GM23338 (cell line): ENCODE measurements at regions not wholly inside any gene's neighbourhood (a gene's known extent, or its start where the extent isn't known, plus 50 kb on each side); places are given as distances from the start of the nearest gene placed in this dataset.

Experiments
- ATAC-seq: fragments of 200-7000 bp; cut with Tn5 transposase; 3 replicates; pipeline ENCODE4 v1.9.1; 2020
- DNase-seq: peaks from one replicate; pipeline ENCODE4 v3.0.0-alpha.2; 2015; ENCODE audit warnings: low spot score
- H2AFZ ChIP-seq: fragments of 200-600 bp; sonication (generic); 2 replicates; pipeline ENCODE4 v1.8.0; 2016; ENCODE audit warnings: antibody characterized with exemption, mild to moderate bottlenecking, moderate library complexity
- H3F3A ChIP-seq: fragments of 200-600 bp; sonication (generic); replicated peaks from 2 replicates; pipeline ENCODE4 v1.8.0; 2017; ENCODE audit warnings: antibody characterized with exemption, mixed run types, low read depth
- H3K27ac ChIP-seq: fragments of 200-600 bp; sonication (generic); 2 replicates; pipeline ENCODE4 v1.6.1; 2016; ENCODE audit warnings: low read depth
- H3K27me3 ChIP-seq: fragments of 200-600 bp; sonication (generic); 2 replicates; pipeline ENCODE4 v1.8.0; 2016; ENCODE audit warnings: mild to moderate bottlenecking, mixed run types, moderate library complexity; ENCODE audit not compliant: insufficient read depth
- H3K36me3 ChIP-seq: fragments of 200-600 bp; sonication (generic); 2 replicates; pipeline ENCODE4 v1.8.0; 2016; ENCODE audit warnings: mild to moderate bottlenecking; ENCODE audit not compliant: insufficient read depth
- H3K4me1 ChIP-seq: fragments of 200-600 bp; sonication (generic); 2 replicates; pipeline ENCODE4 v1.8.0; 2016; ENCODE audit warnings: mild to moderate bottlenecking, moderate library complexity; ENCODE audit not compliant: insufficient read depth
- H3K4me2 ChIP-seq: fragments of 200-600 bp; sonication (generic); 2 replicates; pipeline ENCODE4 v1.7.1; 2017; ENCODE audit warnings: mixed run types
- H3K4me3 ChIP-seq: fragments of 200-600 bp; sonication (generic); 2 replicates; pipeline ENCODE4 v1.6.1; 2016; ENCODE audit warnings: mixed run types
- H3K79me2 ChIP-seq: fragments of 200-600 bp; sonication (generic); replicated peaks from 2 replicates; pipeline ENCODE4 v1.8.0; 2017; ENCODE audit warnings: mild to moderate bottlenecking; ENCODE audit not compliant: insufficient read depth
- H3K9me2 ChIP-seq: fragments of 200-600 bp; sonication (generic); 2 replicates; pipeline ENCODE4 v1.8.0; 2017; ENCODE audit not compliant: insufficient read depth
- H4K20me1 ChIP-seq: fragments of 200-600 bp; sonication (generic); replicated peaks from 2 replicates; pipeline ENCODE4 v1.8.0; 2017; ENCODE audit warnings: mild to moderate bottlenecking; ENCODE audit not compliant: insufficient read depth
- H3K27ac Mint-ChIP-seq: 2 replicates; pipeline ENCODE4 v1.8.0; 2020; ENCODE audit warnings: inconsistent platforms, mild to moderate bottlenecking, moderate library complexity, mixed read lengths
- H3K27me3 Mint-ChIP-seq: 3 replicates; pipeline ENCODE4 v1.8.0; 2022; ENCODE audit warnings: low read depth, mild to moderate bottlenecking, moderate library complexity, mixed read lengths, inconsistent platforms; ENCODE audit not compliant: insufficient read depth, poor library complexity
- H3K36me3 Mint-ChIP-seq: 3 replicates; pipeline ENCODE4 v1.8.0; 2021; ENCODE audit warnings: low read depth, mild to moderate bottlenecking, inconsistent platforms, moderate library complexity, mixed read lengths
- H3K4me1 Mint-ChIP-seq: 3 replicates; pipeline ENCODE4 v1.8.0; 2020; ENCODE audit warnings: mild to moderate bottlenecking, inconsistent platforms, mixed read lengths
- H3K4me3 Mint-ChIP-seq: 3 replicates; pipeline ENCODE4 v1.8.0; 2021; ENCODE audit warnings: moderate library complexity, mild to moderate bottlenecking, inconsistent platforms, mixed read lengths
- H3K9me3 Mint-ChIP-seq: 3 replicates; pipeline ENCODE4 v1.8.0; 2020; ENCODE audit warnings: moderate library complexity, mild to moderate bottlenecking, inconsistent platforms, mixed read lengths
- CREB1 ChIP-seq: fragments of 250-450 bp; sonication (Bioruptor Pico); IDR thresholded peaks from 2 replicates; pipeline ENCODE4 v1.5.0; 2020; ENCODE audit warnings: low read depth, mild to moderate bottlenecking, moderate library complexity
- ETS1 ChIP-seq: IDR thresholded peaks from 2 replicates; pipeline ENCODE4 v1.6.1; 2016; ENCODE audit warnings: antibody characterized with exemption
- EZH2 ChIP-seq: fragments of 200-600 bp; sonication (generic); IDR thresholded peaks from one replicate; pipeline ENCODE4 v1.8.0; 2017; ENCODE audit warnings: antibody characterized with exemption, mild to moderate bottlenecking, low read depth; ENCODE audit not compliant: unreplicated experiment
- JUNB ChIP-seq: IDR thresholded peaks from one replicate; pipeline ENCODE4 v1.6.1; 2016; ENCODE audit warnings: antibody characterized with exemption; ENCODE audit not compliant: unreplicated experiment
- NANOG ChIP-seq: IDR thresholded peaks from 2 replicates; pipeline ENCODE4 v1.6.1; 2016; ENCODE audit warnings: antibody characterized with exemption, borderline replicate concordance
- TF ChIP-seq, protein P1 (sequence below): IDR thresholded peaks from one replicate; pipeline ENCODE4 v1.6.1; 2018; ENCODE audit warnings: antibody characterized with exemption; ENCODE audit not compliant: unreplicated experiment

DNA sequence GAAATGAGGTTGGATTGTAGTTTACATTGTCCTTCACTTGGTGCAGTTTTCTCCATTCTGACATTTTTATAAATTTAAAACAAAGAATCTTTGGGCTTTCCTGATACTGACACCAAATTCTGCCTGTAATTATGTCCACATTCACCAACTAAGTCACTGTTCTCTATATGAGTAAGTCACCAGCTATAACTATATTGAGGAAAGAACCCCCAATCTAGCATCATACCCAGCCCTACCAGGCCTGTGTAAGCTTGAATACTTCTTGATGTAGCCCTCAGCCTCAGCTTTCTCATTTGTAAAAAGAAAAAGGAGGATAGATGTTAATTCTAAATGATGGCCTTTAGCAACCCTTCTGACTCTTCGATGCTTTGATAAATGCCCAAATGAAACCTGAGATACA is 112.7 kb upstream of the FST start (continued):
- TF ChIP-seq, protein P1, sequence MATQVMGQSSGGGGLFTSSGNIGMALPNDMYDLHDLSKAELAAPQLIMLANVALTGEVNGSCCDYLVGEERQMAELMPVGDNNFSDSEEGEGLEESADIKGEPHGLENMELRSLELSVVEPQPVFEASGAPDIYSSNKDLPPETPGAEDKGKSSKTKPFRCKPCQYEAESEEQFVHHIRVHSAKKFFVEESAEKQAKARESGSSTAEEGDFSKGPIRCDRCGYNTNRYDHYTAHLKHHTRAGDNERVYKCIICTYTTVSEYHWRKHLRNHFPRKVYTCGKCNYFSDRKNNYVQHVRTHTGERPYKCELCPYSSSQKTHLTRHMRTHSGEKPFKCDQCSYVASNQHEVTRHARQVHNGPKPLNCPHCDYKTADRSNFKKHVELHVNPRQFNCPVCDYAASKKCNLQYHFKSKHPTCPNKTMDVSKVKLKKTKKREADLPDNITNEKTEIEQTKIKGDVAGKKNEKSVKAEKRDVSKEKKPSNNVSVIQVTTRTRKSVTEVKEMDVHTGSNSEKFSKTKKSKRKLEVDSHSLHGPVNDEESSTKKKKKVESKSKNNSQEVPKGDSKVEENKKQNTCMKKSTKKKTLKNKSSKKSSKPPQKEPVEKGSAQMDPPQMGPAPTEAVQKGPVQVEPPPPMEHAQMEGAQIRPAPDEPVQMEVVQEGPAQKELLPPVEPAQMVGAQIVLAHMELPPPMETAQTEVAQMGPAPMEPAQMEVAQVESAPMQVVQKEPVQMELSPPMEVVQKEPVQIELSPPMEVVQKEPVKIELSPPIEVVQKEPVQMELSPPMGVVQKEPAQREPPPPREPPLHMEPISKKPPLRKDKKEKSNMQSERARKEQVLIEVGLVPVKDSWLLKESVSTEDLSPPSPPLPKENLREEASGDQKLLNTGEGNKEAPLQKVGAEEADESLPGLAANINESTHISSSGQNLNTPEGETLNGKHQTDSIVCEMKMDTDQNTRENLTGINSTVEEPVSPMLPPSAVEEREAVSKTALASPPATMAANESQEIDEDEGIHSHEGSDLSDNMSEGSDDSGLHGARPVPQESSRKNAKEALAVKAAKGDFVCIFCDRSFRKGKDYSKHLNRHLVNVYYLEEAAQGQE = no peak
- no peak for TF ChIP-seq JUNB

DNA sequence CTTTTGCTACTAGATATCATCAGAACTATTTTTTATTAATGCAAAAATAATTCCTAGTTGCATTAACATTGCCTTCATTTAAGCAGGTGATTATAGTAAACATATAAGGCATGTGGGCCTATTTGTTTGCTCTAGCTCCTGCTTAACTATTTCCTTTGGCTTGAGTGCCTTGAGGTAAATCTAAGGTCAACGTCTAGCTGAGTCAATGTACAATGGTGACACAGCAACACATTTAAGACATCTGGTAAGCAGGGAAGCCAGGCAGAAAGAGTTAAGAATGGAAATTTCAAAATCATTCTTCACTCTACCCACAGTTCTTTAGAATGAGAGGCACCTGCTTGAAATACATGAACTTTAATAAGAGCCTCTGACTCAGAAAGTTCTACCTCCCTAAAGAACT is 111.9 kb upstream of the FST start:
- Mint-ChIP-seq H3K36me3 (no peaks in the 10 kb centered on the region), H3K4me3 (no peak overlapping the region), H3K9me3 (no peaks in the 10 kb centered on the region; the same call in 2 of the 3 replicates), H3K27ac (no peak overlapping the region), H3K27me3 (peaks cover 3% of the 10 kb centered on the region), H3K4me1 (peaks cover 2% of the 10 kb centered on the region; the same call in 2 of the 3 replicates)
- Histone ChIP-seq H3K4me3 (no peak overlapping the region), H2AFZ (no peak overlapping the region), H3F3A (no peaks in the 10 kb centered on the region), H3K9me2 (0 out of 2 replicates have a peak, but pooled peaks cover 3% of the 10 kb centered on the region), H3K27ac (no peak overlapping the region), H3K4me1 (no peaks in the 10 kb centered on the region), H3K4me2 (no peak overlapping the region), H4K20me1 (no peaks in the 10 kb centered on the region), H3K27me3 (no peaks in the 10 kb centered on the region), H3K36me3 (no peaks in the 10 kb centered on the region), H3K79me2 (no peaks in the 10 kb centered on the region)
- TF ChIP-seq CREB1 = no peak
- no peak for TF ChIP-seq ETS1
- no peak for TF ChIP-seq EZH2
- TF ChIP-seq, protein P1 = no peak
- TF ChIP-seq JUNB = no peak
- no peak for TF ChIP-seq NANOG
- ATAC-seq = no peak
- no peak for DNase-seq
